ENCODE measurements at regions not wholly inside any gene's neighbourhood (a gene's known extent, or its start where the extent isn't known, plus 50 kb on each side); places are given as distances from the start of the nearest gene placed in this dataset.

- intact Hi-C loops (cut with DNase I): no loop called here
- Histone ChIP-seq H3K9me3 (ENCODE audit: control insufficient read depth in 2 of 3, insufficient read depth in 1 of 3, low read length in 3 of 3) (no peaks in the 10 kb centered on the region), H3K27ac (ENCODE audit: low read depth in 2 of 2, low read length in 2 of 2) (no peak overlapping the region), H3K9ac (ENCODE audit: low read length in 3 of 3) (no peak overlapping the region), H3K27me3 (ENCODE audit: control insufficient read depth, insufficient read depth, low read length) (no peaks in the 10 kb centered on the region), H3K4me1 (ENCODE audit: control insufficient read depth in 2 of 3, insufficient read depth in 2 of 3, low read depth in 1 of 3, low read length in 3 of 3) (peaks cover 0 to 15% (median 0%) of the 10 kb centered on the region in 3 donors), H3K36me3 (ENCODE audit: control insufficient read depth in 2 of 3, insufficient read depth in 3 of 3, low read length in 3 of 3) (no peaks in the 10 kb centered on the region), H3K4me3 (ENCODE audit: low read length in 3 of 3) (no peak overlapping the region)
- FAIRE-seq (no peak), DNase-seq (no peak)
- no peak for TF ChIP-seq CTCF (IDR thresholded peaks at IDR 0.05; ENCODE audit: borderline replicate concordance, extremely low read depth, insufficient read depth)
Observed at GRCh38 chr18:71107244-71107643, 818.4 kb downstream of the SOCS6 start.

DNA sequence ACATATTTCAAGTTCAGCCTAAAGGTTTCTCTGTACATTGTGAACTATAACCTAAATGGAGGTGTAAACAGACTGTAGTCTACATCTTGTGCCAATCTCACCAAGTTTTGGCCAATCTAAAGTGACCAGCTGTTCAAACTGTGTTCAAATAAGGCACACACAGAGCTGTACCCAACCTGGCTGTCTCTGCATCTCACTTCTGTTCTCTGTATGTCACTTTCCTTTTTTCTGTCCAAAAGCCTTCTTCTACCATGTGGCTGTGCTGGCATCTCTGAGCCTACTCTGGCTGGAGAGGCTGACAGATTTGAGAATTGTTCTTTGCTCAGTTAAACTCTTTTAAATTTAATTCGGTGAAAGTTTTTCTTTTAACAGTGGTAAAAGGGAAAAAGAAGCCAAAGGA is 817.9 kb downstream of the SOCS6 start:
- no peak overlapping the region for H3K4me3 ChIP-seq (ENCODE audit: low read length in 3 of 3)
- H3K27ac ChIP-seq (ENCODE audit: low read depth in 2 of 2, low read length in 2 of 2): no peak overlapping the region
- DNase-seq: no peak
- no peaks in the 10 kb centered on the region for H3K36me3 ChIP-seq (ENCODE audit: control insufficient read depth in 2 of 3, insufficient read depth in 3 of 3, low read length in 3 of 3)
- intact Hi-C loops (cut with DNase I): no loop called here
- no peaks in the 10 kb centered on the region for H3K27me3 ChIP-seq (ENCODE audit: control insufficient read depth, insufficient read depth, low read length)
- no peak for FAIRE-seq
- no peak for TF ChIP-seq CTCF (IDR thresholded peaks at IDR 0.05; ENCODE audit: borderline replicate concordance, extremely low read depth, insufficient read depth)
- H3K4me1 ChIP-seq (ENCODE audit: control insufficient read depth in 2 of 3, insufficient read depth in 2 of 3, low read depth in 1 of 3, low read length in 3 of 3): peaks cover 0 to 15% (median 0%) of the 10 kb centered on the region in 3 donors
- no peaks in the 10 kb centered on the region for H3K9me3 ChIP-seq (ENCODE audit: control insufficient read depth in 2 of 3, insufficient read depth in 1 of 3, low read length in 3 of 3)
- H3K9ac ChIP-seq (ENCODE audit: low read length in 3 of 3): no peak overlapping the region

GRCh38 chr18:71105994-71106546 is 817.2 kb downstream of the SOCS6 start:
- Histone ChIP-seq H3K27ac (ENCODE audit: low read depth in 2 of 2, low read length in 2 of 2) (no peak overlapping the region), H3K4me3 (ENCODE audit: low read length in 3 of 3) (no peak overlapping the region), H3K27me3 (ENCODE audit: control insufficient read depth, insufficient read depth, low read length) (no peaks in the 10 kb centered on the region), H3K9ac (ENCODE audit: low read length in 3 of 3) (no peak overlapping the region), H3K9me3 (ENCODE audit: control insufficient read depth in 2 of 3, insufficient read depth in 1 of 3, low read length in 3 of 3) (no peaks in the 10 kb centered on the region), H3K4me1 (ENCODE audit: control insufficient read depth in 2 of 3, insufficient read depth in 2 of 3, low read depth in 1 of 3, low read length in 3 of 3) (peaks cover 0 to 15% (median 0%) of the 10 kb centered on the region in 3 donors), H3K36me3 (ENCODE audit: control insufficient read depth in 2 of 3, insufficient read depth in 3 of 3, low read length in 3 of 3) (no peaks in the 10 kb centered on the region)
- DNase-seq (no peak), FAIRE-seq (no peak)
- intact Hi-C loops (cut with DNase I): no loop called here
- TF ChIP-seq CTCF (IDR thresholded peaks at IDR 0.05; ENCODE audit: borderline replicate concordance, extremely low read depth, insufficient read depth): no peak
